ENCODE measurements at regions not wholly inside any gene's neighbourhood (a gene's known extent, or its start where the extent isn't known, plus 50 kb on each side); places are given as distances from the start of the nearest gene placed in this dataset.

DNA sequence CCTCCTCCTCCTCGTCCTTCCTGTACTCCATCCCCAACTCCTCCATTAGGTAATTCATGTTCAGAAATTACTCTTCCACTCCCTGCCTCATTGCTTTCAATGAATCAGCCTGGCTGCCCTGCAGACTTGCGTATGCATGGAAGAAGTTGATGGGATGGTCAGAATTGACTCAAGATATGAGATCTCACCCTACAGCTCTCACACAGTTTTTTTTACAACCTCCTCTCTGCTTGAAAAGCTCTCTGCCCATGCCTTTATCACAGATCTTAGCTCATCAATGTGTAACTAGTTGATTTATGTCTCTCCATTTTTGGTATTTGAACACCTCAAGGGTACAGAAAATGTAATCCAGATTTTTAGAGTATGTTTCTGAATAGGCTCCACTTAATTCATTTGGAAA lies 506.9 kb downstream of the TBC1D4 start:
- CTCF ChIA-PET, result no interaction called here
- Mint-ChIP-seq H3K27me3 (ENCODE audit: low read depth) (no peaks in the 10 kb centered on the region), H3K36me3 (no peaks in the 10 kb centered on the region), H3K4me3 (no peak overlapping the region), H3K4me1 (peaks cover 30% of the 10 kb centered on the region), H3K9me3 (no peaks in the 10 kb centered on the region), H3K27ac (no peak overlapping the region)
- POLR2A ChIA-PET, result no interaction called here
- DNase-seq (ENCODE audit: low spot score) (no peak), ATAC-seq (no peak)
- TF ChIP-seq, protein P1, sequence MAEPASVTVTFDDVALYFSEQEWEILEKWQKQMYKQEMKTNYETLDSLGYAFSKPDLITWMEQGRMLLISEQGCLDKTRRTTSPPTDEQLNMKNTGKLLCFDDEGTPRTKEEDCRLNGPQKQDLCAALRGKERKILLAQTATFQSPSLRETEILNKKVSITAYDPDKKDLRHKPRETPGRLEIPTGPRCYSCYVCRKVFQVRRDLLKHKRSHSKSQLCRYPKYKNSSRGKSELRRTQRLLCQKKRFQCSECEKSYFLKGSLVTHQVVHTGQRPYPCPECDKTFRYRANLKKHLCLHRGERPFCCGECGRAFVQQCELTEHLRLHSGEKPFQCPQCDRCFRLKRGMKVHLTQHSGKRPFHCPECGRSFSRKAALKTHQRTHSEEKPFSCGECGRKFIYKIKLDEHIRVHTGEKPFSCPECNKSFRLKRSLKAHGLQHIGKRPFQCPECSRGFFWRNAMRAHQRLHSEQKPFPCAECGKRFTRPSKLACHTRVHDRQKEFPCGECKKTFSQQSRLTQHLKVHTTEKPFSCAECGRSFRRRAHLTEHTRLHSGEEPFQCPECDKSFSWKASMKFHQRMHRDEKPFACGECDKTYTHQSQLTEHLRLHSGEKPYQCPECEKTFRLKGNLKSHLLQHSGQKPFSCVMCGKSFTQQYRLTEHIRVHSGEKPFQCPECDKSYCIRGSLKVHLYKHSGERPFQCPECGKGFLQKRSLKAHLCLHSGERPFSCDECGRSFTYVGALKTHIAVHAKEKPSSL (CRISPR knock-in tag; conservative IDR thresholded peaks at IDR 0.05), result no peak
- no peak for TF ChIP-seq ZNF423 (CRISPR knock-in tag; IDR thresholded peaks at IDR 0.05)
- TF ChIP-seq MXD4 (CRISPR knock-in tag; IDR thresholded peaks at IDR 0.05; ENCODE audit: borderline replicate concordance), result no peak
- TF ChIP-seq, protein P2, sequence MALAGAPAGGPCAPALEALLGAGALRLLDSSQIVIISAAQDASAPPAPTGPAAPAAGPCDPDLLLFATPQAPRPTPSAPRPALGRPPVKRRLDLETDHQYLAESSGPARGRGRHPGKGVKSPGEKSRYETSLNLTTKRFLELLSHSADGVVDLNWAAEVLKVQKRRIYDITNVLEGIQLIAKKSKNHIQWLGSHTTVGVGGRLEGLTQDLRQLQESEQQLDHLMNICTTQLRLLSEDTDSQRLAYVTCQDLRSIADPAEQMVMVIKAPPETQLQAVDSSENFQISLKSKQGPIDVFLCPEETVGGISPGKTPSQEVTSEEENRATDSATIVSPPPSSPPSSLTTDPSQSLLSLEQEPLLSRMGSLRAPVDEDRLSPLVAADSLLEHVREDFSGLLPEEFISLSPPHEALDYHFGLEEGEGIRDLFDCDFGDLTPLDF (CRISPR knock-in tag; IDR thresholded peaks at IDR 0.05), result no peak
- no peak for TF ChIP-seq ZNF263 (CRISPR knock-in tag; IDR thresholded peaks at IDR 0.05; ENCODE audit: low read depth)

DNA sequence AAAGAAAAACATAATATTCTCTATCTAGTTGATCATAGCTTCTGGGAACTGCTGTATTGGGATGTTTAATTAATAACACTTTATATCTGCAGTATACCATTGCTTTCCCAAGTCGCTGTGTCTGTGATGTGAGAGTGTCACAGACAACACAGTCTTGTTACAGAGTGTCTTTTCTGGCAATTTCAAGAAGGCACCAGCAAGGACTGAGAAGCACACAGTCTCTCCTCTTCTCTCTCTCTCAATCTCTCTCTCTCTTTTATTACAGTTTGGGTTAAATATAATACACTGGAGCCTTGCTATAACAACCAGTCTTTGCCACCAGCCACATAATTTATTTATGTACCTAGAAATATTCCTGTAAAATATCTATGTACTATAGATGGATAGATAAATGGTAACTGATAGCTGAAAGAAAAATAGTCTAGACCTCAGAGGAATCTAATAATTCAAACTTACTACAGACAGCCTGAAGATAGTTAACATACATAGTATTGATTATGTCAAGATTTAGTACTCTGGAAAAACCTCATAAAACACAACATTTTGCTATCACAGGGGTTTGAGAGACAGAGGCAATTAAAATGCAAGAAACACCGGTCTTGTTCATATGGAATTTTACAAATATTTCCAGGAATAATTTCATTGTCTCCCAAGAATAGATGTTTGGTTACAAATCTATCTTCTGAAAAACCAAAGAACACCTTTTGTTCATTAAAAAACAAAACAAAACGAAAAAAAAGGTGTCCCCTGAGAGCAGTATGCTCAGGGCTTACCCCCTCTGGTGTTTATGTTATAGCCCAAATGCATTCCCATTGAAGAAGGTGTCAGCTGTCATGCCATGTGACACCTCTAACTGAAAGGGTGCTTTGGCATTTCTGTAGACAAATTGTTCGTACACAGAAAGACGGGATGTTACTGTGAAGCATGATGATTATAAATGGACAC lies 507.8 kb downstream of the TBC1D4 start:
- Mint-ChIP-seq H3K4me3 (no peak overlapping the region), H3K36me3 (no peaks in the 10 kb centered on the region), H3K9me3 (no peaks in the 10 kb centered on the region), H3K4me1 (peaks cover 30% of the 10 kb centered on the region), H3K27ac (no peak overlapping the region), H3K27me3 (ENCODE audit: low read depth) (no peaks in the 10 kb centered on the region)
- TF ChIP-seq GRHL2 (CRISPR knock-in tag; IDR thresholded peaks at IDR 0.05; ENCODE audit: insufficient replicate concordance, severe bottlenecking) (no peak), NFYB (CRISPR knock-in tag; conservative IDR thresholded peaks at IDR 0.05; ENCODE audit: low read depth) (no peak), CBFB (CRISPR knock-in tag; IDR thresholded peaks at IDR 0.05; ENCODE audit: low read depth) (no peak), OVOL2 (CRISPR knock-in tag; IDR thresholded peaks at IDR 0.05; ENCODE audit: borderline replicate concordance) (no peak), FOXP1 (CRISPR knock-in tag; IDR thresholded peaks at IDR 0.05; ENCODE audit: borderline replicate concordance) (no peak), ZNF317 (CRISPR knock-in tag; IDR thresholded peaks at IDR 0.05; ENCODE audit: borderline replicate concordance, low read depth) (no peak), ZNF263 (CRISPR knock-in tag; IDR thresholded peaks at IDR 0.05; ENCODE audit: low read depth) (no peak), ZNF423 (CRISPR knock-in tag; IDR thresholded peaks at IDR 0.05) (no peak), CREM (CRISPR knock-in tag; IDR thresholded peaks at IDR 0.05) (no peak), KAT7 (CRISPR knock-in tag; IDR thresholded peaks at IDR 0.05; ENCODE audit: borderline replicate concordance) (no peak)
- TF ChIP-seq, protein P3, sequence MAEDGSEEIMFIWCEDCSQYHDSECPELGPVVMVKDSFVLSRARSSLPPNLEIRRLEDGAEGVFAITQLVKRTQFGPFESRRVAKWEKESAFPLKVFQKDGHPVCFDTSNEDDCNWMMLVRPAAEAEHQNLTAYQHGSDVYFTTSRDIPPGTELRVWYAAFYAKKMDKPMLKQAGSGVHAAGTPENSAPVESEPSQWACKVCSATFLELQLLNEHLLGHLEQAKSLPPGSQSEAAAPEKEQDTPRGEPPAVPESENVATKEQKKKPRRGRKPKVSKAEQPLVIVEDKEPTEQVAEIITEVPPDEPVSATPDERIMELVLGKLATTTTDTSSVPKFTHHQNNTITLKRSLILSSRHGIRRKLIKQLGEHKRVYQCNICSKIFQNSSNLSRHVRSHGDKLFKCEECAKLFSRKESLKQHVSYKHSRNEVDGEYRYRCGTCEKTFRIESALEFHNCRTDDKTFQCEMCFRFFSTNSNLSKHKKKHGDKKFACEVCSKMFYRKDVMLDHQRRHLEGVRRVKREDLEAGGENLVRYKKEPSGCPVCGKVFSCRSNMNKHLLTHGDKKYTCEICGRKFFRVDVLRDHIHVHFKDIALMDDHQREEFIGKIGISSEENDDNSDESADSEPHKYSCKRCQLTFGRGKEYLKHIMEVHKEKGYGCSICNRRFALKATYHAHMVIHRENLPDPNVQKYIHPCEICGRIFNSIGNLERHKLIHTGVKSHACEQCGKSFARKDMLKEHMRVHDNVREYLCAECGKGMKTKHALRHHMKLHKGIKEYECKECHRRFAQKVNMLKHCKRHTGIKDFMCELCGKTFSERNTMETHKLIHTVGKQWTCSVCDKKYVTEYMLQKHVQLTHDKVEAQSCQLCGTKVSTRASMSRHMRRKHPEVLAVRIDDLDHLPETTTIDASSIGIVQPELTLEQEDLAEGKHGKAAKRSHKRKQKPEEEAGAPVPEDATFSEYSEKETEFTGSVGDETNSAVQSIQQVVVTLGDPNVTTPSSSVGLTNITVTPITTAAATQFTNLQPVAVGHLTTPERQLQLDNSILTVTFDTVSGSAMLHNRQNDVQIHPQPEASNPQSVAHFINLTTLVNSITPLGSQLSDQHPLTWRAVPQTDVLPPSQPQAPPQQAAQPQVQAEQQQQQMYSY (CRISPR knock-in tag; IDR thresholded peaks at IDR 0.05), result no peak
- TF ChIP-seq, protein P4, sequence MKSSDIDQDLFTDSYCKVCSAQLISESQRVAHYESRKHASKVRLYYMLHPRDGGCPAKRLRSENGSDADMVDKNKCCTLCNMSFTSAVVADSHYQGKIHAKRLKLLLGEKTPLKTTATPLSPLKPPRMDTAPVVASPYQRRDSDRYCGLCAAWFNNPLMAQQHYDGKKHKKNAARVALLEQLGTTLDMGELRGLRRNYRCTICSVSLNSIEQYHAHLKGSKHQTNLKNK (CRISPR knock-in tag; IDR thresholded peaks at IDR 0.05), result no peak
- TF ChIP-seq, protein P5, sequence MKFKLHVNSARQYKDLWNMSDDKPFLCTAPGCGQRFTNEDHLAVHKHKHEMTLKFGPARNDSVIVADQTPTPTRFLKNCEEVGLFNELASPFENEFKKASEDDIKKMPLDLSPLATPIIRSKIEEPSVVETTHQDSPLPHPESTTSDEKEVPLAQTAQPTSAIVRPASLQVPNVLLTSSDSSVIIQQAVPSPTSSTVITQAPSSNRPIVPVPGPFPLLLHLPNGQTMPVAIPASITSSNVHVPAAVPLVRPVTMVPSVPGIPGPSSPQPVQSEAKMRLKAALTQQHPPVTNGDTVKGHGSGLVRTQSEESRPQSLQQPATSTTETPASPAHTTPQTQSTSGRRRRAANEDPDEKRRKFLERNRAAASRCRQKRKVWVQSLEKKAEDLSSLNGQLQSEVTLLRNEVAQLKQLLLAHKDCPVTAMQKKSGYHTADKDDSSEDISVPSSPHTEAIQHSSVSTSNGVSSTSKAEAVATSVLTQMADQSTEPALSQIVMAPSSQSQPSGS (CRISPR knock-in tag; IDR thresholded peaks at IDR 0.05; ENCODE audit: borderline replicate concordance, low read depth), result no peak
- POLR2A ChIA-PET, result no interaction called here
- CTCF ChIA-PET, result no interaction called here
- peak; percentile 50; the same call in 1 of the 2 replicates for ATAC-seq
- no peak for DNase-seq (ENCODE audit: low spot score)

Data from WTC11 (cell line).